Central memory CD8-positive, alpha-beta T cell (primary cell): ENCODE measurements at regions not wholly inside any gene's neighbourhood (a gene's known extent, or its start where the extent isn't known, plus 50 kb on each side); places are given as distances from the start of the nearest gene placed in this dataset.

Experiments used
- ATAC-seq: fragments of 150-1000 bp; cut with Tn5 transposase; replicated peaks from 2 replicates; pipeline ENCODE4 v1.10.0; 2022; ENCODE audit warnings: mild to moderate bottlenecking, moderate FRiP score, moderate number of reproducible peaks; ENCODE audit not compliant: poor library complexity, severe bottlenecking; ENCODE audit errors: extremely low read depth
- DNase-seq, 2 donors: peaks; one replicate each; pipeline ENCODE4 v3.0.0; 2021; ENCODE audit warnings: low spot score in 2 of 2
- H3K27ac Mint-ChIP-seq: one replicate; pipeline ENCODE4 v1.8.0; 2022; ENCODE audit warnings: low read depth, mild to moderate bottlenecking, moderate library complexity, mixed read lengths
- H3K27me3 Mint-ChIP-seq: one replicate; pipeline ENCODE4 v1.8.0; 2022; ENCODE audit warnings: mixed read lengths
- H3K36me3 Mint-ChIP-seq: one replicate; pipeline ENCODE4 v1.8.0; 2022; ENCODE audit warnings: mild to moderate bottlenecking, moderate library complexity, mixed read lengths; ENCODE audit not compliant: insufficient read depth
- H3K4me1 Mint-ChIP-seq: one replicate; pipeline ENCODE4 v1.8.0; 2022; ENCODE audit warnings: mixed read lengths
- H3K4me3 Mint-ChIP-seq: one replicate; pipeline ENCODE4 v1.8.0; 2022; ENCODE audit warnings: mild to moderate bottlenecking, moderate library complexity, mixed read lengths
- H3K9me3 Mint-ChIP-seq: one replicate; pipeline ENCODE4 v1.8.0; 2022; ENCODE audit warnings: mixed read lengths

DNA sequence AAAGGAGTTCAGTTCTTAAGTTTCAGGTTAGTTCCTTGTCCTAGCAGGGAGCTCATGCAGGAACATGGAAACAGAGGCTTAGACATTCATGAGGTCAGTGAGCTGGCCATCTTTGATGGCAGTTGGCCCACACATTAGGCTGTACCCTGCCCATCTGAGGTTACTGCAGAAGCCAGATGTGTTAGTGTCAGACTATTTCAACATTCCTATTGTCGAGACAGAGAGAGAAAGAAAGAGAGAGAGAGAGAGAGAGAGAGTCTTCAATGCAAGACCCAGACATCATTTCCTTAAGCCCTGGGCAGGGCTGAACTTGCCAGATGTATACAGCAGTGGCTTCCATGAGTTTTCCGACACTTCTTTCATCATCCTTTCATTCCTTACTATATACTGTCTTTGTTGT, 91.3 kb downstream of the PPP1R2C start:
- no peak overlapping the region for H3K4me3 Mint-ChIP-seq
- H3K9me3 Mint-ChIP-seq, result no peaks in the 10 kb centered on the region
- ATAC-seq, result no peak
- H3K27ac Mint-ChIP-seq, result no peak overlapping the region
- no peaks in the 10 kb centered on the region for H3K4me1 Mint-ChIP-seq
- no peaks in the 10 kb centered on the region for H3K36me3 Mint-ChIP-seq
- no peak for DNase-seq
- H3K27me3 Mint-ChIP-seq, result no peaks in the 10 kb centered on the region

DNA sequence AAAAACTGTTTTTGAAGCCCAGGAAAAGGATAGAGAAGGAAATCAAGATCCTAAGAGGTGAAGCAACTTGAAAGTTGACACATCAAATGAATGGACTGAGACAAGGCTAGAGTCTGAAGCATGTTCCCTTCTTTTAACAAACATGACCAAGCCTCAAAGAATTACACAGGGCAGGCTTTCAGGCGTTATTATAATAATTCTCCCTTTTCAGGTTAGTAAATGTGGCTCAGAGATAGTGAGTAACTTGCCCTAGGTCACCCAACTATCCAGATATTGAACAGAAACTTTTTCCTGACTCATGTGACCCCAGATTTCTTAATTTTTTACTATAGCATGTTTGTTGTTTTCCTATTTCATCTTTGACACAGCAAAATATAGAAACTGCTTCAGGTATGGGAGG, 91.7 kb downstream of the PPP1R2C start:
- no peak overlapping the region for H3K27ac Mint-ChIP-seq
- H3K36me3 Mint-ChIP-seq, result no peaks in the 10 kb centered on the region
- DNase-seq (no peak), ATAC-seq (no peak)
- no peaks in the 10 kb centered on the region for H3K9me3 Mint-ChIP-seq
- H3K4me1 Mint-ChIP-seq, result no peaks in the 10 kb centered on the region
- H3K27me3 Mint-ChIP-seq, result no peaks in the 10 kb centered on the region
- no peak overlapping the region for H3K4me3 Mint-ChIP-seq

DNA sequence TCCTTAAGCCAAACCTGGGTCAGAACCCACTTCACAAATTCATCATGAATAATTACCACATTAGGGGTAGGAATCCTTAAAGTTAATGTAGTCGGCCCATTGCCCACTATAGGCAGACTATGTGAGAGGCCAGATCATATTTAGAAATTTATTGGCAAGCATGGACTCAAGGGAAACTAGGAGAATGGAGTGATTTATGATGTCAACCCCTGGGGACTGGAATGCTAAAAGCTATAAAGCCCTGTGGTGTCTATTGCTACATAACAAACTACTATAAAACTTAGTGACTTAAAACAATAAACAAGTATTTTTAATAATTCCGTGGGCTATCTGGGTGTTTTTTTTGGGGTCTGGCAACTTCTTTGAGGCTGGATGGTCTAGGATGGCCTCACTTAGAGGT, 93.9 kb downstream of the PPP1R2C start:
- ATAC-seq (no peak), DNase-seq (no peak)

DNA sequence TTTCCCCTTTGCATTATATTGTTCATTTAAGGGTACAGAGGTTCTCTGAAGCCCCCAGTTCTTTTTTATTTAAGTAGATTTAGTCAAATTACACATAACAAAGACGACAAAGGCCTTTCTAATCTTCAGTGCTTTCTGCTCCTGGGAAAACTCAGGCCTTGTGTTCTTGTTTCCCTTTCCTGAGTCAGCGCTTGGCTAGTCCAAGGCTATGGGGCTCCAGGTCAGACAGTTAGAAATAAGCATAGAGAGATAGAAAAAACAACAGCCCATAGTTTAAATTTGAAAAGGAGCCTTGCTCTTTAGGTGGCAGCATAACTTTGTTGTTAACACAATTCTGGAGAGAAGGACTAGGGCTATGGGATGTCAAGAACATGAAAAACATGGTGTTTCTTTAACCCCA, 97.3 kb downstream of the PPP1R2C start:
- ATAC-seq (no peak), DNase-seq (no peak)
- H3K27me3 Mint-ChIP-seq, result no peaks in the 10 kb centered on the region
- no peaks in the 10 kb centered on the region for H3K4me1 Mint-ChIP-seq
- no peaks in the 10 kb centered on the region for H3K36me3 Mint-ChIP-seq
- H3K27ac Mint-ChIP-seq, result no peak overlapping the region
- H3K9me3 Mint-ChIP-seq, result no peaks in the 10 kb centered on the region
- H3K4me3 Mint-ChIP-seq, result no peak overlapping the region

More for the DNA sequence above, 93.9 kb downstream of the PPP1R2C start:
- Mint-ChIP-seq H3K27me3 (no peaks in the 10 kb centered on the region), H3K27ac (no peak overlapping the region), H3K9me3 (no peaks in the 10 kb centered on the region), H3K36me3 (no peaks in the 10 kb centered on the region), H3K4me3 (no peak overlapping the region), H3K4me1 (no peaks in the 10 kb centered on the region)

DNA sequence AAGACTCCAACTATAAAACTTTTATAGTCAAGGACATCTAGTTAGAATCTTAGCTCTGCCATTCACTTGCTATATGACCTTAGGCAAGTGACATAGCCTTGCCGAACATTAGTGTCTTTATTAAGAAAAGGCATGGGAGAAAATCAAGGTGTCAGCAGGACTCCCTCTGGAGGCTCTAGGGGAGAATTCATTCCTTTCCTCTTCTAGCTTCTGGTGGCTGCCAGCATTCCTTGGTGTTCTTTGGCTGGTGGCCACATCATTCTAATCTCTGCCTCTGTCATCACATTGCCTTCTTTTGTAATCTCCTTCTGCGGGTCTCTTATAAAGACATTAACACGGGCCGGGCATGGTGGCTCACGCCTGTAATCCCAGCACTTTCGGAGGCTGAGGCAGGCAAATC, 99.8 kb downstream of the PPP1R2C start:
- Mint-ChIP-seq H3K4me3 (no peak overlapping the region), H3K4me1 (no peaks in the 10 kb centered on the region), H3K27ac (no peak overlapping the region), H3K27me3 (no peaks in the 10 kb centered on the region), H3K9me3 (no peaks in the 10 kb centered on the region), H3K36me3 (no peaks in the 10 kb centered on the region)
- ATAC-seq (no peak), DNase-seq (no peak)

DNA sequence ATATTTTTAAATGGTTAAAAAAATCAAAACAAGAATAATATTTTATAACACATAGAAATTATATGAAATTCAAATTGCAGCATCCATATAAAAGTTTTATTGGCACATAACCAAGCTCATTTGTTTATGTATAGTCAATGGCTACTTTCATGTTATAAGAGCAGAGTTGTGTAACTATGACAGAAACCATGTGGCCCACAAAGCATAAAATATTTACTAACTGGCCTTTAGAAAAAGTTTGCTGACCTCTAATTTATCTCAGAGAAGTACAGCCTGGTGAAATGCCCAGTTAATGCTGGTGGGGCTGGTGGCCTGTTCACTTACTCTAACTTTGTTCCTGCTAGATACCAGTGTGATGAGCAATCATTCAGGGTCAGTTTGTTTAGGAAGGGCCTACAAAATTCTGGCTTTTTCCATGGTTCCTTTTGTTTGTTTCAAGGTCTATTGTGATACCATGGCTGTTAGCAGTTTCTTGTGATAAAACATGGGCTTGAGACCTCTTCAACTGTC, 104.6 kb downstream of the PPP1R2C start:
- no peak overlapping the region for H3K4me3 Mint-ChIP-seq
- H3K4me1 Mint-ChIP-seq, result no peaks in the 10 kb centered on the region
- ATAC-seq, result no peak
- H3K9me3 Mint-ChIP-seq, result no peaks in the 10 kb centered on the region
- no peaks in the 10 kb centered on the region for H3K36me3 Mint-ChIP-seq
- H3K27me3 Mint-ChIP-seq, result no peaks in the 10 kb centered on the region
- DNase-seq, result no peak
- H3K27ac Mint-ChIP-seq, result no peak overlapping the region

DNA sequence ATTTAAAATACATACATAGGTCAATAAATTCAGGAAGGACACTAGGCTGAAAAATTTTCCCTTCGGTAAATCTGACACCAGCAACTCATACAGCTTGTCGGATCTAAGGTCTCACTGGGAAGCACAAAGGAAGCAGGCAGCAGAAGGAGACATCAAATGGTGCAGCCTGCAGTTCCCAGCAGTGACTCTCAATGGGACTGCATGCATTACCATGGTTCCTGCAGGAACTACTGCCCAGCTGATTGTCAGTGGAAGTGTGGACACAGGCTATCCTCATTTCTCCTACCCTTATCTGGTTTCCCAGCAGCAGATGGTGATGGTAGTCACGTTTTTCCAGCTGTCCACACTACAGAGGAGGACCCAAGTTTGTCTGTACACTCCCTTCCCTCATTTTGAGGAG, 113.3 kb downstream of the PPP1R2C start:
- Mint-ChIP-seq H3K27me3 (no peaks in the 10 kb centered on the region), H3K4me3 (no peak overlapping the region), H3K27ac (no peak overlapping the region), H3K36me3 (no peaks in the 10 kb centered on the region), H3K4me1 (no peaks in the 10 kb centered on the region), H3K9me3 (no peaks in the 10 kb centered on the region)
- ATAC-seq (no peak), DNase-seq (no peak)

DNA sequence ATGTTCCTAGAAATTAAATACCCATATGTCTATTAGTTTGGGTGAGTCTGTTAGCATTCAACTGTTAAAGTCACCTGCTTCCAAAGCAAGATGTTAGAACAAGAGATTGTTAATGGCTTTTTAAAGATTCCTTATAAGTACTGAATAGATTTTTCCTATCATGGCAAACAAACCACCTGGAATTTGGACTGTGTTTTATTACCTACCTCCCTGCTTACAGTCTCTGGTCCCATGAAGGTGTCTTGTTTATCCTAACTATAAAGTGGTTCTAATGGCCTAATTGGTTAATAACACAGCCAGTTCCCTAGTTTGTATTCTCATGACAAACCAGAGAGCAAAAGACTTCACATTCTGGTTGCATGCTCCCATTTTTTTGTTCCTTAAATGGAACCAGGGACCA, 149.5 kb downstream of the PPP1R2C start:
- Mint-ChIP-seq H3K27ac (no peak overlapping the region), H3K27me3 (no peaks in the 10 kb centered on the region), H3K4me1 (no peaks in the 10 kb centered on the region), H3K36me3 (no peaks in the 10 kb centered on the region), H3K4me3 (no peak overlapping the region), H3K9me3 (no peaks in the 10 kb centered on the region)
- ATAC-seq (no peak), DNase-seq (no peak)

DNA sequence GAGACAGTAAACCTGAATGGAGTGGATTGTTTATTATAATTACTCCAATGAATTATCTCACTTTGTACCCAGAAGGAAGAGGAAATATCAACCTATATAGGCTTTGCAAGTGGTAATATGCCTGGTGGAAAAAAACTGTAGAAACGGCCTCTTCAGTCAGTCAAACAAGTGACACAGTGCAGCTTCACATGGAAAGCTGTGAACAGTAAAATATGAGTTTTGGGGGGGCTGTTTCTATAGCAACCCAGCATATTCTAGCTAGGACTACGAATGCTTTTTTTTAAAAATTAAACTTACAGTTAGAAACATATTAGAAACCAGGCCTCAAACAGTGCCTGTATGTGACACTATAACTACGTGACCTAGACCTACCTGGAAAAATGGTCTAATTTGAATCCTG, 150.1 kb downstream of the PPP1R2C start:
- no peak for ATAC-seq
- H3K27me3 Mint-ChIP-seq, result no peaks in the 10 kb centered on the region
- no peak for DNase-seq
- H3K4me1 Mint-ChIP-seq, result no peaks in the 10 kb centered on the region
- no peak overlapping the region for H3K27ac Mint-ChIP-seq
- H3K4me3 Mint-ChIP-seq, result no peak overlapping the region
- no peaks in the 10 kb centered on the region for H3K36me3 Mint-ChIP-seq
- H3K9me3 Mint-ChIP-seq, result no peaks in the 10 kb centered on the region

DNA sequence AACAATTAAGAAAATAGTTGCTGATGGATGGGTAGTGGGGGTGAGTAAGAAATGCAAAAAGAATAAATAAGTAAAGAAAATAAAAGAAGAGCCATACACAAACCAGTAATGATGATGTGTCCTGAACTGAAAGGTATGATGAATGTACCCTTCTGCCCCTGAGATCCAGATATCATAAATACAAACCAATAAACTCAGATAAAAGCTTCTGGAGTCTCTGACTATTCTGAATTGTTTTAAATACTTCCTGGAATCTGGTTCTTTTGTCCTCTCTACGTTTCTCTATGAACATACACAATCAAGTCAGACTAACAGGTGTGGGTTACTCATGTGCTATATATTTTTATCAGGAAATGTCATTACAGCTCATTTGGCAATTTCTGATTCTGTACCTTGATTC, 153.4 kb downstream of the PPP1R2C start:
- no peaks in the 10 kb centered on the region for H3K27me3 Mint-ChIP-seq
- H3K4me1 Mint-ChIP-seq, result peaks cover under 1% of the 10 kb centered on the region
- no peaks in the 10 kb centered on the region for H3K9me3 Mint-ChIP-seq
- H3K4me3 Mint-ChIP-seq, result no peak overlapping the region
- ATAC-seq, result no peak
- H3K36me3 Mint-ChIP-seq, result no peaks in the 10 kb centered on the region
- peak overlapping the region; percentile 64 for H3K27ac Mint-ChIP-seq
- no peak for DNase-seq

DNA sequence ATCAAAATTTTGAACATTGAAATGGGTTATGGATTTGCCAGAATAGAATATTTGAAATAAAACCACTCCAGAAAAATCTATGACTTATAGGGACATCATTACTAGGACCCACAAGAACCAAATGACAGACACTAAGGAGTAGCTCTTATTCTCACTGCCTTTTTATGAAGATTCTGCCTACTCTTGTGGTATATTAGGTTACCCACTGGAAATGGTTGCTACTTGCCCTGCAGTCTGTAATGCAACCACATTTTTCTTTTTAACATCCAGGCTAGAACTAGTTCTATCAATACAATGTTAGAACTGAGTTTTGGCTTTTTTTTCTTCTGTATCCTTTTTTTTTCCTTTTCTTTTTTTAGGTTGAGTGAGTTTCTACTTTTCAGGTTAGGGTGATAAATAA, 158.9 kb downstream of the PPP1R2C start:
- no peak overlapping the region for H3K4me3 Mint-ChIP-seq
- no peak overlapping the region for H3K27ac Mint-ChIP-seq
- H3K27me3 Mint-ChIP-seq, result no peaks in the 10 kb centered on the region
- no peak for DNase-seq
- peaks cover 13% of the 10 kb centered on the region for H3K4me1 Mint-ChIP-seq
- no peaks in the 10 kb centered on the region for H3K9me3 Mint-ChIP-seq
- no peaks in the 10 kb centered on the region for H3K36me3 Mint-ChIP-seq
- ATAC-seq, result no peak

DNA sequence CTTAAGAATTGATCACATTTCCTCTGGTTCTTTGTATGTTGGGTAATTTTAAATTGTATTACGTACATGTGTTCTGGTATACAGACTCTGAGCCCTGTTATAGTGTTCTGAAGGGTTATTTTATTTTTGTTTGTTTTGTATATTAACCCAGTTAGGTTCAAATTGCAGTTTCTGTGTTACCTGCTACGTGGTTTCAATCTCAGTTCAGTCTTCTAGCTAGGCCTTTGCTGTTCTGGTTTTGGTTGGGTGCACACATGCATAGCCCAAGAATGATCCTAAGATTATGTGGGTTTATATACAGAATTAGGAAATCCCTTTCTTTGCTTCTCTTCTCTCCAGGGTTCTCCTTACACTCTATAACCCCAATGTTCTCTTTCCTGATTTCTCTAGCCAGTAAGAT, 161.0 kb downstream of the PPP1R2C start:
- peaks cover 13% of the 10 kb centered on the region for H3K4me1 Mint-ChIP-seq
- H3K27ac Mint-ChIP-seq, result no peak overlapping the region
- no peak overlapping the region for H3K4me3 Mint-ChIP-seq
- H3K36me3 Mint-ChIP-seq, result no peaks in the 10 kb centered on the region
- H3K27me3 Mint-ChIP-seq, result no peaks in the 10 kb centered on the region
- DNase-seq, result no peak
- H3K9me3 Mint-ChIP-seq, result no peaks in the 10 kb centered on the region
- ATAC-seq, result no peak

DNA sequence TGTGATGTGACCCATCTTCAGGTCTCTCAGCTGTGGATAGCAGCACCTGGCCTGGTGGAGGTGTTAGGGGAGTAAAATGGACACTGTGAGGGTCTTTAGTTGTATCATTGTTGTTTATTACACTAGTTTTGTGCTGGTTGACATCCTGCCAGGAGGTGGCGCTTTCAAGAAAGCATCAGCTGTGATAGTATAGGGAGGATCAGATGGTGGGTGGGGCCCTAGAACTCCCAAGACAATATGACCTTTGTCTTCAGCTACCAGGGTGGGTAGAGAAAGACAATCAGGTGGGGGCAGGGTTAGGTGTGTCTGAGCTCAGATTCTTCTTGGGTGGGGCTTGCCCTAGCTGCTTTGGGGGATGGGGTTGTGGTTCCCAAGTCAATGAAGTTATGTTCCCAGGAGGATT, 162.8 kb downstream of the PPP1R2C start:
- ATAC-seq (no peak), DNase-seq (no peak)
- H3K4me3 Mint-ChIP-seq, result no peak overlapping the region
- H3K4me1 Mint-ChIP-seq, result peaks cover 13% of the 10 kb centered on the region
- H3K9me3 Mint-ChIP-seq, result no peaks in the 10 kb centered on the region
- H3K36me3 Mint-ChIP-seq, result no peaks in the 10 kb centered on the region
- H3K27ac Mint-ChIP-seq, result no peak overlapping the region
- no peaks in the 10 kb centered on the region for H3K27me3 Mint-ChIP-seq

DNA sequence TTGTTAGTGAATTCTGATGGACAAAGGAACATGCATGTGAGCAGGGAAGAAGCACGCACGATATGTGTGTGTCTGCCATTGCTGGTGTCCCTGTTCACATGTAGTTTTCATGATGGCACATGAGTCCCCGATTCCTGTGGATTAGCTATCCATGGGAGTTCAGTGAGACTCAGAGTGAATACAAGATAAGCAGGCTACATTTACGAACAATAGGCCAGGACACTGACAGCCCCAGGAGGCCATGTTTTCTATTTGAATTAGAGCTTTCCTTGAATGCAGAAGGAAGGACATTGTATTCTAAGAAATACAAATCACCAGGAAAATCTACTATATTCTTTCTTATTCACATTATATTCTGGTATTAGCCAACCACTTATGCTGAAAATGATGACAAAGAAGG, 171.4 kb downstream of the PPP1R2C start:
- ATAC-seq, result no peak
- H3K4me3 Mint-ChIP-seq, result no peak overlapping the region
- H3K27me3 Mint-ChIP-seq, result no peaks in the 10 kb centered on the region

More for the DNA sequence above, 171.4 kb downstream of the PPP1R2C start:
- H3K4me1 Mint-ChIP-seq, result no peaks in the 10 kb centered on the region
- no peaks in the 10 kb centered on the region for H3K36me3 Mint-ChIP-seq
- no peak overlapping the region for H3K27ac Mint-ChIP-seq
- DNase-seq, result no peak
- no peaks in the 10 kb centered on the region for H3K9me3 Mint-ChIP-seq
